Spinal cord (tissue), 9 donors: ENCODE measurements at regions not wholly inside any gene's neighbourhood (a gene's known extent, or its start where the extent isn't known, plus 50 kb on each side); places are given as distances from the start of the nearest gene placed in this dataset.
A peak's percentile ranks its signal among the peaks of the same experiment; 100 is the strongest.
"Not testable (repeated sequence)": the region's sequence is repeated elsewhere in the genome, so short reads cannot be mapped to it uniquely, and the experiment has no call there.

ENCODE experiments used
- DNase-seq, 6 donors: peaks; one replicate each; pipeline versions ENCODE4 v3.0.0 to v3.0.0-alpha.2; 2013 to 2015; ENCODE audit warnings: low spot score in 6 of 6, low read depth in 4 of 6
- H3K27ac ChIP-seq: one replicate; pipeline ENCODE4 v1.5.1; 2013; ENCODE audit warnings: low read depth, low read length, control low read depth
- H3K27me3 ChIP-seq: one replicate; pipeline ENCODE4 v1.6.1; 2013; ENCODE audit warnings: low read length; ENCODE audit not compliant: control insufficient read depth, insufficient read depth
- H3K36me3 ChIP-seq: one replicate; pipeline ENCODE4 v1.6.1; 2013; ENCODE audit warnings: low read length; ENCODE audit not compliant: control insufficient read depth, insufficient read depth
- H3K4me1 ChIP-seq: one replicate; pipeline ENCODE4 v1.6.1; 2013; ENCODE audit warnings: low read length; ENCODE audit not compliant: control insufficient read depth, insufficient read depth
- H3K4me3 ChIP-seq: one replicate; pipeline ENCODE4 v1.5.1; 2013; ENCODE audit warnings: low read depth, low read length, control low read depth
- H3K9me3 ChIP-seq: one replicate; pipeline ENCODE4 v1.6.1; 2013; ENCODE audit warnings: low read length; ENCODE audit not compliant: control insufficient read depth, insufficient read depth
- WGBS: methylation state at CpG from one replicate; pipeline ENCODE4 v1.1.5; 2013; ENCODE audit warnings: missing lambda C conversion rate; ENCODE audit not compliant: insufficient coverage; 5-methylcytosine and 5-hydroxymethylcytosine counted together
- donor health status: healthy.

DNA sequence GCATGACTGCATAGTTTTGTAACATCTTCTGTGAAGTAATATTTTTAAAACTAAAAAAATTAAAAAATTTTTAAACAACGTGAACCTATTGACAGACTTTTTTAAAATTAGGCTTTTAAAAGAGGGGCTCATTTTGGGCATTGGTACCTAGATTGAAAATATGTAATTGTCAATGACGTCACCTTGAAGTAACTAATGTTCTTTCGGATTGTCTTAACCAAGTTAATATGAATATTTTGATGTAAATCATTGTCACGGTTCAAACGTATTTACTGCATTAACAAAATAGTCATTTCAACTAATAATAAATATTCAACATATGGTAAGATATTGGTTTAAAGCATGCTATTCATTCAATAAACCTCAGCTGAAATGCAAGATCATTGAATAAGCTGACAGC, 719.8 kb downstream of the ANKRD7 start:
- Histone ChIP-seq H3K36me3 (no peaks in the 10 kb centered on the region), H3K4me3 (no peak overlapping the region)
- 100% methylated on average over 1 of the region's 5 CpGs for WGBS

GRCh38 chr7:118945911-118946682, 721.6 kb downstream of the ANKRD7 start:
- 48% methylated on average over 7 of the region's 13 CpGs for WGBS
- no peak for DNase-seq
- H3K36me3 ChIP-seq: no peaks in the 10 kb centered on the region
- no peak overlapping the region for H3K27ac ChIP-seq
- no peaks in the 10 kb centered on the region for H3K9me3 ChIP-seq
- no peaks in the 10 kb centered on the region for H3K27me3 ChIP-seq
- H3K4me1 ChIP-seq: no peaks in the 10 kb centered on the region
- H3K4me3 ChIP-seq: no peak overlapping the region

More for the DNA sequence above, 719.8 kb downstream of the ANKRD7 start:
- Histone ChIP-seq H3K27ac (no peak overlapping the region), H3K9me3 (no peaks in the 10 kb centered on the region), H3K4me1 (no peaks in the 10 kb centered on the region), H3K27me3 (no peaks in the 10 kb centered on the region)
- DNase-seq: no peak

GRCh38 chr7:118948508-118948907, 724.0 kb downstream of the ANKRD7 start:
- H3K4me1 ChIP-seq: no peaks in the 10 kb centered on the region
- no peak overlapping the region for H3K4me3 ChIP-seq
- no peaks in the 10 kb centered on the region for H3K36me3 ChIP-seq
- no peak overlapping the region for H3K27ac ChIP-seq
- no peak for DNase-seq
- H3K27me3 ChIP-seq: no peaks in the 10 kb centered on the region
- H3K9me3 ChIP-seq: no peaks in the 10 kb centered on the region

DNA sequence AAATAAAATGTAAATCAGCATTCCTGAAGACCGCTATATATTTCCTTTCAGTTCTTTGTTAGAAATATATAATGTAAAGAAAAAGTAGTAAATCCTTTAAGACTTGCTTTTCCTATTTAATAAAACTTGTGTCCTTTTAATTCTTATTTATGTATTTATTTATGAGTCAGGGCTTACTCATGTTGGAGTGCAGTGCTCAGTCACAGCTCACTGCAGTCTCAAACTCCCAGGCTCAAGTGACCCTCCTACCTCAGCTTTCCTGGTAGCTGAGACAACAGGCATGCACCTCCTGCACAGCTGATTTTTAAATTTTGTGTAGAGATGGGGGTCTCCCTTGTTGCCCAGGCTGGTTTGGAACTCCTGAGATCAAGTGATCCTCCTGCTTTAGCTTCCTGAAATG, 724.5 kb downstream of the ANKRD7 start:
- Histone ChIP-seq H3K27ac (no peak overlapping the region), H3K27me3 (no peaks in the 10 kb centered on the region), H3K4me3 (no peak overlapping the region), H3K4me1 (no peaks in the 10 kb centered on the region), H3K36me3 (no peaks in the 10 kb centered on the region), H3K9me3 (no peaks in the 10 kb centered on the region)
- no CpG with 5 or more reads among the region's 1 CpG for WGBS
- DNase-seq: no peak

GRCh38 chr7:118956285-118956684, 731.8 kb downstream of the ANKRD7 start:
- WGBS: no CpG with 5 or more reads among the region's 2 CpGs
- not testable (repeated sequence) for H3K36me3 ChIP-seq, H3K9me3 ChIP-seq, DNase-seq, H3K27me3 ChIP-seq, H3K27ac ChIP-seq, H3K4me3 ChIP-seq, H3K4me1 ChIP-seq

DNA sequence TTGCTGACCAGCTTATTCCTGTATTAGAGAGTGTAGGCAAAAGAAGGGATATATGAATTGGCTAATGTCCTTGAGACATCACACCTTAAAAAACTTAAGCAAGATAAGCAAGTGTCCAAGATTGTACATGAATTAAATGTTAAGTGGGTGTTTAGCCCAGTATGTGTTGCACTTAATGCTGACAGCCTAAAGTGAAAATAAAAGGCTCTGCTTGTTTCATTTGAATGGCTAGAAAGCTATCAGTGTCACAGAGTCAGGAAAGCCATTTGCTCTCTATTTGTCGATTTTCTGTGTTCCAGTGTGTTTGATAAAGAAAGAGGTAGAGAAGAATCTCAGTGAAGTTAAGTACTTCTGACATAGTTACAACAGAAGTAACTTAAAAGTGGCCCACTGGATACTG, 744.9 kb downstream of the ANKRD7 start:
- no peaks in the 10 kb centered on the region for H3K36me3 ChIP-seq
- no peaks in the 10 kb centered on the region for H3K4me1 ChIP-seq
- WGBS: 60% methylated on average over 1 of the region's 1 CpG
- DNase-seq: peak in 1 of 6 donors; percentile 4
- no peaks in the 10 kb centered on the region for H3K27me3 ChIP-seq
- H3K27ac ChIP-seq: no peak overlapping the region
- no peaks in the 10 kb centered on the region for H3K9me3 ChIP-seq
- no peak overlapping the region for H3K4me3 ChIP-seq

- Histone ChIP-seq H3K27me3 (no peaks in the 10 kb centered on the region), H3K9me3 (no peaks in the 10 kb centered on the region), H3K4me1 (no peaks in the 10 kb centered on the region), H3K36me3 (no peaks in the 10 kb centered on the region), H3K27ac (no peak overlapping the region), H3K4me3 (no peak overlapping the region)
- peak in 1 of 6 donors; percentile 62 for DNase-seq
- no CpG with 5 or more reads among the region's 1 CpG for WGBS
These were observed 747.2 kb downstream of the ANKRD7 start for GRCh38 chr7:118971706-118972105.

GRCh38 chr7:118974836-118975235, 750.3 kb downstream of the ANKRD7 start:
- H3K36me3 ChIP-seq: no peaks in the 10 kb centered on the region
- no peak overlapping the region for H3K27ac ChIP-seq
- no peaks in the 10 kb centered on the region for H3K27me3 ChIP-seq
- DNase-seq: peak in 1 of 6 donors; percentile 5
- no peaks in the 10 kb centered on the region for H3K9me3 ChIP-seq
- no peak overlapping the region for H3K4me3 ChIP-seq
- no CpG with 5 or more reads among the region's 1 CpG for WGBS
- H3K4me1 ChIP-seq: no peaks in the 10 kb centered on the region

DNA sequence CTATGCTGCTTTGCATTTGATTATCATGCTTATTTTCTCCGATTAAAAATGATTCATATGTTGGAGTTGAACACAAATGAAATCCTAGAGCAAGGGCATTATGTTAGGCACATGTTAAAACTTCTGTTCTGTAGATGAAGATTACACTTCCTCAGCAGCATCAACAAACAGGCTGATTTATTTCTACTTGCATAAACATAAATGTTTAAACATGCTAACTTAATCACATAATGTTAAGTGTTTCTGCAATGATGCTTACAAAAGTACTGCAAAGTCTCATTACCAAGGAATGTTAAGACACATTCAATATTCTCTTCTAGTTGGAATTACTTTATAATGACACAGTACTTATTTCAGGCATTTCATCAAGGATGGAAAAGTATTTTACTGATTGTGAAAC, 770.8 kb downstream of the ANKRD7 start:
- Histone ChIP-seq H3K4me1 (no peaks in the 10 kb centered on the region), H3K36me3 (no peaks in the 10 kb centered on the region), H3K27me3 (no peaks in the 10 kb centered on the region), H3K4me3 (no peak overlapping the region), H3K27ac (no peak overlapping the region), H3K9me3 (no peaks in the 10 kb centered on the region)
- WGBS: no CpG with 5 or more reads among the region's 1 CpG
- peak in 1 of 6 donors; percentile 44 for DNase-seq

DNA sequence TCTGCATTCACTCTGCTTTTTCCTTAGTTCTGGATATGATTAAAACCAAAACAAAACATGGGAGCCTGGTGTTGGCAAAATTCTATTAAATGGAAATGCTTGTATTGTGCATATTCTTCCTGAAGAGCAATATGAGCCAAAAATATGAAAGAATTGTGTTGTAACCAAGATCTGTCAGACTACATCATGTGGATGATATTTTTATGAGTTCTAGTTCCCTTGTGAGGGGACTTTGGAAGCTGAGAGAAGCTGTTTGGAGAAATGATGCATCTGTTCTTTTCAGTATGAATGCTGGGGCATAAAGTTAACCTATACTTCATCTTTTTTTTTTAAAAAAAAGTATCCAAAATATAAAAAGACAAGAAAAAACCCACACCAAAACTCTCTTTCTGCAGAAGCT, 782.7 kb downstream of the ANKRD7 start:
- DNase-seq: peak in 1 of 6 donors; percentile 4
- Histone ChIP-seq H3K36me3 (no peaks in the 10 kb centered on the region), H3K4me3 (no peak overlapping the region), H3K4me1 (no peaks in the 10 kb centered on the region), H3K9me3 (no peaks in the 10 kb centered on the region), H3K27me3 (no peaks in the 10 kb centered on the region), H3K27ac (no peak overlapping the region)
